Liver (tissue), 3 donors: ENCODE measurements at regions not wholly inside any gene's neighbourhood (a gene's known extent, or its start where the extent isn't known, plus 50 kb on each side); places are given as distances from the start of the nearest gene placed in this dataset.

Experiments
- CTCF ChIP-seq: fragments of 150-350 bp; IDR thresholded peaks from 2 replicates; pipeline ENCODE4 v1.5.1; 2017; ENCODE audit warnings: improper control_type of control experiment, low read depth, low read length; ENCODE audit not compliant: missing input control
- JUND ChIP-seq, 2 donors: IDR thresholded peaks; 2 replicates each; pipeline ENCODE4 v1.6.1; 2016; ENCODE audit warnings: antibody characterized with exemption in 2 of 2
- SP1 ChIP-seq: IDR thresholded peaks from 2 replicates; pipeline ENCODE4 v1.6.1; 2018; ENCODE audit warnings: antibody characterized with exemption, mild to moderate bottlenecking
- TAF1 ChIP-seq: conservative IDR thresholded peaks from 2 replicates; pipeline ENCODE4 v1.6.1; 2016; ENCODE audit warnings: antibody characterized with exemption, mild to moderate bottlenecking
- donor health status: healthy.
- donor health status: healthy.

GRCh38 chr7:86918245-86918644, 141.2 kb downstream of the ELAPOR2 start:
- TF ChIP-seq CTCF: no peak
- TF ChIP-seq SP1: no peak
- no peak for TF ChIP-seq TAF1
- no peak for TF ChIP-seq JUND (IDR thresholded peaks at IDR 0.05)
